Amniotic epithelial cell (primary cell): ENCODE measurements at regions not wholly inside any gene's neighbourhood (a gene's known extent, or its start where the extent isn't known, plus 50 kb on each side); places are given as distances from the start of the nearest gene placed in this dataset.
"Not testable (repeated sequence)": the region's sequence is repeated elsewhere in the genome, so short reads cannot be mapped to it uniquely, and the experiment has no call there.

Source experiments
- DNase-seq: peaks from one replicate; pipeline ENCODE4 v3.0.0-alpha.2; 2010; ENCODE audit warnings: low read depth

GRCh38 chr6:63440594-63440993 is 120.8 kb upstream of the LGSN start:
- no peak for DNase-seq

GRCh38 chr6:63441266-63441956 is 121.6 kb upstream of the LGSN start:
- DNase-seq: no peak

- DNase-seq: no peak
Observed at GRCh38 chr6:63442870-63443269, 123.1 kb upstream of the LGSN start.

GRCh38 chr6:63444768-63445167 is 125.0 kb upstream of the LGSN start:
- no peak for DNase-seq

DNA sequence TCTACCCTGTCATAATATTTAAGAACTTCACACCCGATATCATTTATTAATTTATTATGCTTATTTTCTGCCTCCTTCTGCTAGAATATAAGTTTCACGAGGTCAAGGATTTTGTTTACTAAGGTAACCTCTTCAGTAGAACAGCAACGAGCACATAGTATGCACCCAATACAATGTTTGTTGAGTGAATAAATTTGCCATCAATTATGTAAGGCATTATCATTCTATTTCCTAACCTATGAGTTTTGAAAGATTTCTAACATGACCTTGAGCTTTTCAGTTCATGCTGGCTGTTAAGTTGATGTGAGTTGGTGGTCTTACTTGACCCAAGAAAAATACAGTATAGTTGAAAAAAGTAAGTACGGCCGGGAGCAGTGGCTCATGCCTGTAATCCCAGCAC is 125.9 kb upstream of the LOC128125822 start:
- DNase-seq: no peak

DNA sequence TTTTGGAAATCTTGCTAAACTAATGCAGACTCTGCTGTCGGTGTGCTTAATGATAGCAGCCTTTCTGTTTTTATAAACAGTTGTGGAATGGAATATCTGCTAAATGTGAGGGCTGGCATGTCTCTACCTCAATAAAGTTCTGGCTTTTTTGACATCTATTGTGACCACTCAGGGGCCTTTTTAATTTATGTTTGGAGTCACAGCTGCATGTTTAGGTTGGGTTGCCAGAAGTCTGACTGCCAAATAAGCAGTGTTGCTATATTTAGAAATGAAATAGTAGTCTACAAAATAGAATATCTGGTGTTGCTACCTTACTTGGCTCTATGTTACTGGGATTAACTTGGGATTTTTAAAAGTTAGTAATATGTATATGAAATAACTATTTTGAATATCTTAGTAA is 125.1 kb upstream of the LOC128125822 start:
- DNase-seq: no peak

GRCh38 chr6:63448229-63448628 is 124.1 kb upstream of the LOC128125822 start:
- peak; percentile 11 for DNase-seq

DNA sequence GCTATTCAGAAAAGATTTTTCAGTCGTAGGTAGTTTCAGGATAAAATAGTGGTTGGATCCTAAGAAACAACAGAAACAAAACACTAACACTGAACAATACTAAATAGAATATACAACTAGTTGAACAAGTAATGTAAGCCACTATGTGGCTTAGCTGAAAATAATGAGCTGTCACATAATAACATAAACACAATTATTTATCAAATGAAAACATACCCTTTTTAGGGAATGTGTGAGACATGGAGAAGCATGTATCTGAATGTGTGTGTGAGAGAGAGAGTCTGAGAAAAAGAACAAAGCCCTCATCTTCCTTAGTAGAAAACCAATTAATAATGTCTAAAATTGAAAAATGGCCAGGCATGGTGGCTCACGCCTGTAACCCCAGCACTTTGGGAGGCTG is 122.6 kb upstream of the LOC128125822 start:
- peak; percentile 27 for DNase-seq

DNA sequence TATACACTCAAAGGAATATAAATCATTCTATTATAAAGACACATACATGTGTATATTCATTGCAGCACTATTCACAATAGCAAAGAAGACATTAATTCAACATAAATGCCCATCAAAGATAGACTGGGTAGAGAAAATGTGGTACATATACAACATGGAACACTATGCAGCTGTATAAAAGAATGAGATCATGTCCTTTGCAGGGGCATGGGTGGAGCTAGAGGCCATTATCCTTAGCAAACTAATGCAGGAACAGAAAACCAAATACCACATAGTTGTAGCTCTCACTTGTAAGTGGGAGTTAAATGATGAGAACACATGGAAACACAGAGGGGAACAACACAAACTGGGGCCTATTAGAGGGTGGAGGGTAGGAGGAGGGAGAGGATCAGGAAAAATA is 121.0 kb upstream of the LOC128125822 start:
- DNase-seq: no peak

- peak; percentile 47 for DNase-seq
Observed at GRCh38 chr6:63452125-63452524, 120.2 kb upstream of the LOC128125822 start.

DNA sequence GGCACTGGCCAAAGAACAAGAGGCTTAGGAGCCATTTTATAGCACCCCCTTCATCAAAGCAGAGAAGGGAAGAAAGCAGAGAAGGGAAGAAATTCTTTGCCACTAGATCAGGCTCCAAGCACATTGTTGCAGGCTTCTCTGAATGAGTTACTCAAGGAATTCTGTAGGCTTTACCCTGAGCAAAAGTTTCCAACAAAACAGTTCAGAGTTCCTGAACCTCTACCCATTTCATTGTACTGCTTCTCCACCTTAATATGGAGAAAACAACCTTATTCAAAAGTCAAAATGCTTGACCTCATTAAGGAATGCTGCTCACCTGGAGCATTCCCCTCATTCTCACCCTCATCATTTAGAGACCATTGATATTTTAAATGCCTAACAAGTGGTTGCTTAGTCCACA is 115.5 kb upstream of the LOC128125822 start:
- no peak for DNase-seq

DNA sequence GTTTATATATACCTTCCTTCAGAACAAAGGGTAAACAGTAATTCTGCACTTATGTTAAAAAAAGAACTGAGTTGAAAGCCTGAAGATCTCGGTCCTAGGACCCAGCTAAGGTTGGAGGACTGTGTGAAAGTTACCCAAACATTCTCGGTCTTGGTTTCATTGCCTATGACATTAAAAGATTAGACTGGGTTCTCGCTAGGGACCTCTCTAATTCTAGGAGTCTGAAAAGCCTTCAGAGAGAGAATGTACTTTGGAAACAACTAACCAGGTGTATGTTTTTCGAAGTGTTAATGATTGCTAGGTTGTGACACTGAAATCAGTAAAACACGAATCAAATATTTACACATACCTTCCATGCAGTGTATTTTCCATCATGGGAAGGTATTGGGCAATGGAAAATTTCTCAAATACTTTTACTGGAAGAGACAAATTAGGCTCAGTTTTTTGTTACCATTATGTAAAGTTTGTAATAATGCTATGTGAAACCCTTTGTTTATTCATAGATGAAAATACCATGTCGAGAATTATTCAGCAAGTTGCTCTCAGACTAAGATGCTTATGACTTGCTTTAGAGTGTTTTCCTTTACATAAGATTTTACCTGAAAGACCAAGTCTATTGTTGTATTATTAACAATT is 113.7 kb upstream of the LOC128125822 start:
- DNase-seq: peak; percentile 10

DNA sequence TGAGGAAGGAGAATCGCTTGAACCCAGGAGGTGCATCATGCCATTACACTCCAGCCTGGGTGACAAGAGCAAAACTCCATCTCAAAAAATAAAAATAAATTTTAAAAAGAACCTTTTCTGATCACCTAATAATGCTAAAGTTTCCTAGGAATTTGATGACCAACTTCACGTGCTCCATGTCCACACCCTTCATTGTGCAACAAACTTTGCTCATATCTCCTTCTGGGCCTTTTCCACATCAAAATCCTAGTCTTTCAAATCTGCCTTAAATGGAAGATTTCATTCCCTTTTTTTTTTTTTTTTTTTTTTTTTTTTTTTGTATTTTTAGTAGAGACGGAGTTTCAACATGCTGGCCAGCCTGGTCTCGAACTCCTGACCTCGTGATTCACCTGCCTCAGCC is 112.5 kb upstream of the LOC128125822 start:
- peak; percentile 2 for DNase-seq

GRCh38 chr6:63460971-63461370 is 111.3 kb upstream of the LOC128125822 start:
- no peak for DNase-seq

- DNase-seq: no peak
Observed at GRCh38 chr6:63464060-63464459, 108.2 kb upstream of the LOC128125822 start.

- no peak for DNase-seq
Observed at GRCh38 chr6:63465750-63466149, 106.5 kb upstream of the LOC128125822 start.

- no peak for DNase-seq
Observed at GRCh38 chr6:63466242-63466733, 106.0 kb upstream of the LOC128125822 start.

DNA sequence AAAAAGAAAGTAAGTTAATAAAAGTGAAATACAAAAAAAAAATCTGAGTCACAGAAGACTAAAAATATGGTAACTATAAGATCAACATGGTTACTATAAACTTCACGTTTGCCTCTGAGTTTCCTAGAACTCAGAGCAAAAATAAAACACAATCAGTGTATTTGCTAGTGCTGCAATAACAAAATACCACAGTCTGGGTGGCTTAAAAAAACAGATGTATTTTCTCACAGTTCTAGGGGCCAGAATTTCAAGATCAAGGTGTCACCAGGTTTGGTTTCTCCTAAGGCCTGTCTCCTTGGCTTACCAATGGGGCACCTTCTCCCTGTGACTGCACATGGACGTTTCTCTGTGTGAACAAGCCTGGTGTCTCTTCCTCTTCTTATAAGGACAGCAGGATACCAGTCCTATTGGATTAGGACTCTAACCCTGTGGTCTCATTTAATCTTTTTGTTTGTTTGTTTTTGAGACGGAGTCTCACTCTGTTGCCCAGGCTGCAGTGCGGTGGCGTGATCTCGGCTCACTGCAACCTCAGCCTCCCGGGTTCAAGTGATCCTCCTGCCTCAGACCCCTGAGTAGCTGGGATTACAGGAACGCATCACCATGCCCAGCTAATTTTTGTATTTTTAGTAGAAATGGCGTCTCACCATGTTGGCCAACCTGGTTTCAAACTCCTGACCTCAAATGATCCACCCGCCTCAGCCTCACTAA is 104.9 kb upstream of the LOC128125822 start:
- DNase-seq: no peak

DNA sequence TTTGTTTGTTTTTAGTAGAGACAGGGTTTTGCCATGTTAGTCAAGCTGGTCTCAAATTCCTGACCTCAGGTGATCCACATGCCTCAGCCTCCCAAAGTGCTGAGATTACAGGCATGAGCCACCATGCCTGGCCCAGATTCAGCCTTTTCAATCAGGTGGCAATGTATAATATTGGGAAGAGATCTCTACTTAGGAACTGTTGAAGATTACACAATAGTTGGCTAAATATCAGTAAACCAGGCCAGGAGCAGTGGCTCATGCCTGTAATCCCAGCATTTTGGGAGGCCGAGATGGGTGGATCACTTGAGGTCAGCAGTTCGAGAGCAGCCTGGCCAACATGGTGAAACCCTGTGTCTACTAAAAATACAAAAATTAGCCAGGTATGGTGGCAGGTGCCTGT is 101.1 kb upstream of the LOC128125822 start:
- not testable (repeated sequence) for DNase-seq

- no peak for DNase-seq
Observed at GRCh38 chr6:63471654-63472053, 100.6 kb upstream of the LOC128125822 start.

- no peak for DNase-seq
Observed at GRCh38 chr6:63475707-63476106, 96.6 kb upstream of the LOC128125822 start.

GRCh38 chr6:63476302-63476701 is 96.0 kb upstream of the LOC128125822 start:
- no peak for DNase-seq

- no peak for DNase-seq
Observed at GRCh38 chr6:63477422-63478040, 94.7 kb upstream of the LOC128125822 start.
